ENCODE measurements at regions not wholly inside any gene's neighbourhood (a gene's known extent, or its start where the extent isn't known, plus 50 kb on each side); places are given as distances from the start of the nearest gene placed in this dataset.

DNA sequence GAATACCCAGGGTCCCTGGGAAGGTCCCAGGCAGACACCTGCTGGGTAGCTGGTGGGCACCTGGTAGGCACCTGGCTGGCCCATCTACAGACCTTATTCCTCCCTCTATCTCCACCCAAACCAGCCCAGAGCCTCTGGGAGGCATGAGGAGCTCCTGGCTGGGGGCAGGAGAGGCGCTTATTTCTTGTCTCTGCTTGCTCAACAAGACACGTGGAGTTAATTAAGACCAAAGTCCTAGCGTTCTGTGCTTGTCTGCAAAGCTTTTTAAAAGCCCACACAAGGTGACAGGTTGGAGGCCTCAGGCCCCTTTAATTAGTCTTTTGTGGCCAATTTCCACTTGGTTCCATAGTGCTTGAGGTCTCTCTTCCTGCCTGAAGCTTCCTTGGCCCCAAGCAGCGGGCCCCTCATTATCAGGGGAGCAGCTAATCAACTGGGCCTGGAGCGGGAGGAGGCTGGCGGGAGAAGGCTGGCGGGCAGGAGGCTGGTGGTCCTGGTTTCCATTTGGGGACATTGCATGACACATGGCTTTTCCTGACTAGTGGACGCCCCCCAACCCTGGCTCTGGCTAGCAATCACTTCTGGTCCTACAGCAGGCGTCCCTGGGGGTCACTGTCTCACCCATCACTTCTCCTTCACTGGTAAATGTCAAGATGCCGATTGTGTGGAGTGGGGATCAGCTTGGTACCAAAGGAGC, 65.4 kb upstream of the HDAC4 start:
- Mint-ChIP-seq H3K27ac (ENCODE audit: unreplicated experiment) (no peak overlapping the region), H3K9me3 (ENCODE audit: unreplicated experiment) (no peaks in the 10 kb centered on the region), H3K36me3 (ENCODE audit: low read depth, unreplicated experiment) (peaks cover 2% of the 10 kb centered on the region), H3K4me3 (ENCODE audit: unreplicated experiment) (no peak overlapping the region), H3K27me3 (ENCODE audit: unreplicated experiment) (peaks cover 7% of the 10 kb centered on the region), H3K4me1 (ENCODE audit: unreplicated experiment) (no peaks in the 10 kb centered on the region)
- TF ChIP-seq CTCF (IDR thresholded peaks at IDR 0.05; ENCODE audit: unreplicated experiment): no peak
- no peak for DNase-seq (ENCODE audit: low spot score)

GRCh38 chr2:239465017-239466001, 64.5 kb upstream of the HDAC4 start:
- no peaks in the 10 kb centered on the region for H3K9me3 Mint-ChIP-seq (ENCODE audit: unreplicated experiment)
- no peaks in the 10 kb centered on the region for H3K4me1 Mint-ChIP-seq (ENCODE audit: unreplicated experiment)
- peaks cover 1% of the 10 kb centered on the region for H3K36me3 Mint-ChIP-seq (ENCODE audit: low read depth, unreplicated experiment)
- H3K4me3 Mint-ChIP-seq (ENCODE audit: unreplicated experiment): no peak overlapping the region
- TF ChIP-seq CTCF (IDR thresholded peaks at IDR 0.05; ENCODE audit: unreplicated experiment): no peak
- H3K27ac Mint-ChIP-seq (ENCODE audit: unreplicated experiment): no peak overlapping the region
- DNase-seq (ENCODE audit: low spot score): no peak
- H3K27me3 Mint-ChIP-seq (ENCODE audit: unreplicated experiment): peaks cover 7% of the 10 kb centered on the region

- no peak for TF ChIP-seq CTCF (IDR thresholded peaks at IDR 0.05; ENCODE audit: unreplicated experiment)
- H3K4me1 Mint-ChIP-seq (ENCODE audit: unreplicated experiment): no peaks in the 10 kb centered on the region
- H3K27ac Mint-ChIP-seq (ENCODE audit: unreplicated experiment): no peak overlapping the region
- peaks cover 7% of the 10 kb centered on the region for H3K27me3 Mint-ChIP-seq (ENCODE audit: unreplicated experiment)
- H3K9me3 Mint-ChIP-seq (ENCODE audit: unreplicated experiment): no peaks in the 10 kb centered on the region
- H3K36me3 Mint-ChIP-seq (ENCODE audit: low read depth, unreplicated experiment): no peaks in the 10 kb centered on the region
- no peak for DNase-seq (ENCODE audit: low spot score)
- H3K4me3 Mint-ChIP-seq (ENCODE audit: unreplicated experiment): no peak overlapping the region
Measured at GRCh38 chr2:239464166-239465016, 63.6 kb upstream of the HDAC4 start.

DNA sequence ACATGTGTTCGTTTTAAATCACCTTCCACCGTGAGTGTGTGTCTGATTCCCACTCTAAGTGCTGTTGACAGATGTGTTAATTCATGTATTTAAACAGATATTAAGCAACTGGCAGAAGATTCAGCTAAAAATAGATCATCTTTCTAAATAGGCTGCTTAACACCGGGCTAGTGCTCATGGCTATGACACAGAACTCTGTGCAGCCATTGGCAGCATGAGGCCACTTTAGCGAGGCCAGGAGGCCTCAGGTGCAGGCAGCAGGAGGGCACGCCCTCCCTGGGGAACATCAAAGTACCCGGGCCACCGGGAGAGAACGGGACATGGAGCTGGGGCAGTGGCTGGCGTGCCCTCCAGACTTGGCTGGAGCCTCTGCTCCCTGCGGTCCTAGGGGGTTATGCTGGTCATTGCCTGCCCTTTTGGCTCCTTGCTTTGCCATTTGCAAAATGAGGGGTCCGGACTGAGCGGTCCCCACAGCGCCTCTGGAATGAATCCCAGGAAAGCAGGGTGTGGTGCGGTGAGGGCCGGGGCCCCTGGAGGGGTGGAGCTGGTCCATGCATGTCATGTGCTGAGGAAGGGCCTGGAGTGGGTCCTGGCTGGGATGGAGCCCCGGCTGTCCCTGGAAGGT, 62.8 kb upstream of the HDAC4 start:
- no peak overlapping the region for H3K4me3 Mint-ChIP-seq (ENCODE audit: unreplicated experiment)
- DNase-seq (ENCODE audit: low spot score): no peak
- no peaks in the 10 kb centered on the region for H3K9me3 Mint-ChIP-seq (ENCODE audit: unreplicated experiment)
- H3K4me1 Mint-ChIP-seq (ENCODE audit: unreplicated experiment): no peaks in the 10 kb centered on the region
- no peak for TF ChIP-seq CTCF (IDR thresholded peaks at IDR 0.05; ENCODE audit: unreplicated experiment)
- H3K27ac Mint-ChIP-seq (ENCODE audit: unreplicated experiment): no peak overlapping the region
- peaks cover 7% of the 10 kb centered on the region for H3K27me3 Mint-ChIP-seq (ENCODE audit: unreplicated experiment)
- no peaks in the 10 kb centered on the region for H3K36me3 Mint-ChIP-seq (ENCODE audit: low read depth, unreplicated experiment)

All from endothelial cell (in vitro differentiated cells).